ENCODE measurements at regions not wholly inside any gene's neighbourhood (a gene's known extent, or its start where the extent isn't known, plus 50 kb on each side); places are given as distances from the start of the nearest gene placed in this dataset.

DNA sequence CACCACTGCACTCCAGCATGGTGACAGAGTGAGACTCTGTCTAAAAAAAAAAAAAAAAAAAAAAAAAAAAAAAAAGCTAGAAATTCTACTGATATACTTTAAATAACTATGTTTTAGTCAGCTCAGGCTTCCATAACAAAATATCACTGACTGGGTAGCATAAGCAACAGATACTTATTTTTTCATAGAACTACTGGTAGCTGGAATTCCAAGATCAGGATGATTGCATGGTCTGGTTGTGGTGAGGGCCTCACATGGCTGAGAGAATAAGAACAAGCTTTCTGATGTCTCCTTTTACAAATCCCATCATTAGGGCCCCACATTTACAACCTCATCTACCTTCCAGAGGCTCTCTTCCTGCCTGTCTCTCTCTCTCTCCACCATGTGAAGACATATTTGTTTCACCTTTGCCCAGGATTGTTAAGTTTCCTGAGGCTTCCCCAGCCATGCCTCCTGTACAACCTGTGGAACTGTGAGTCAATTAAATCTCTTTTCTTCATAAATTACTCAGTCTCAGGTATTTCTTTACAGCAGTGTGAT, 126.7 kb upstream of the SEMA3C start:
- TF ChIP-seq, protein P1, sequence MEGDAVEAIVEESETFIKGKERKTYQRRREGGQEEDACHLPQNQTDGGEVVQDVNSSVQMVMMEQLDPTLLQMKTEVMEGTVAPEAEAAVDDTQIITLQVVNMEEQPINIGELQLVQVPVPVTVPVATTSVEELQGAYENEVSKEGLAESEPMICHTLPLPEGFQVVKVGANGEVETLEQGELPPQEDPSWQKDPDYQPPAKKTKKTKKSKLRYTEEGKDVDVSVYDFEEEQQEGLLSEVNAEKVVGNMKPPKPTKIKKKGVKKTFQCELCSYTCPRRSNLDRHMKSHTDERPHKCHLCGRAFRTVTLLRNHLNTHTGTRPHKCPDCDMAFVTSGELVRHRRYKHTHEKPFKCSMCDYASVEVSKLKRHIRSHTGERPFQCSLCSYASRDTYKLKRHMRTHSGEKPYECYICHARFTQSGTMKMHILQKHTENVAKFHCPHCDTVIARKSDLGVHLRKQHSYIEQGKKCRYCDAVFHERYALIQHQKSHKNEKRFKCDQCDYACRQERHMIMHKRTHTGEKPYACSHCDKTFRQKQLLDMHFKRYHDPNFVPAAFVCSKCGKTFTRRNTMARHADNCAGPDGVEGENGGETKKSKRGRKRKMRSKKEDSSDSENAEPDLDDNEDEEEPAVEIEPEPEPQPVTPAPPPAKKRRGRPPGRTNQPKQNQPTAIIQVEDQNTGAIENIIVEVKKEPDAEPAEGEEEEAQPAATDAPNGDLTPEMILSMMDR (IDR thresholded peaks at IDR 0.05; ENCODE audit: control extremely low read depth in 1 of 3, insufficient read depth in 1 of 3, low read depth in 1 of 3, low read length in 3 of 3), result no peak
- TF ChIP-seq SP1 (IDR thresholded peaks at IDR 0.05; ENCODE audit: low read depth, low read length) (no peak), POLR2AphosphoS5 (IDR thresholded peaks at IDR 0.05; ENCODE audit: low read depth, low read length) (no peak), PHF8 (conservative IDR thresholded peaks at IDR 0.05; ENCODE audit: low read depth, low read length) (no peak)
- TF ChIP-seq, protein P2, sequence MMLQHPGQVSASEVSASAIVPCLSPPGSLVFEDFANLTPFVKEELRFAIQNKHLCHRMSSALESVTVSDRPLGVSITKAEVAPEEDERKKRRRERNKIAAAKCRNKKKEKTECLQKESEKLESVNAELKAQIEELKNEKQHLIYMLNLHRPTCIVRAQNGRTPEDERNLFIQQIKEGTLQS (IDR thresholded peaks at IDR 0.05; ENCODE audit: insufficient read depth, low read depth, low read length), result no peak
- TF ChIP-seq, protein P3, sequence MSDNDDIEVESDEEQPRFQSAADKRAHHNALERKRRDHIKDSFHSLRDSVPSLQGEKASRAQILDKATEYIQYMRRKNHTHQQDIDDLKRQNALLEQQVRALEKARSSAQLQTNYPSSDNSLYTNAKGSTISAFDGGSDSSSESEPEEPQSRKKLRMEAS (IDR thresholded peaks at IDR 0.05), result no peak
- TF ChIP-seq, protein P4, sequence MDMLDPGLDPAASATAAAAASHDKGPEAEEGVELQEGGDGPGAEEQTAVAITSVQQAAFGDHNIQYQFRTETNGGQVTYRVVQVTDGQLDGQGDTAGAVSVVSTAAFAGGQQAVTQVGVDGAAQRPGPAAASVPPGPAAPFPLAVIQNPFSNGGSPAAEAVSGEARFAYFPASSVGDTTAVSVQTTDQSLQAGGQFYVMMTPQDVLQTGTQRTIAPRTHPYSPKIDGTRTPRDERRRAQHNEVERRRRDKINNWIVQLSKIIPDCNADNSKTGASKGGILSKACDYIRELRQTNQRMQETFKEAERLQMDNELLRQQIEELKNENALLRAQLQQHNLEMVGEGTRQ (IDR thresholded peaks at IDR 0.05; ENCODE audit: low read length), result no peak
